Upper lobe of left lung (tissue), 4 donors: ENCODE measurements at regions not wholly inside any gene's neighbourhood (a gene's known extent, or its start where the extent isn't known, plus 50 kb on each side); places are given as distances from the start of the nearest gene placed in this dataset.

Experiments
- CTCF ChIP-seq, 6 experiments: fragments of 450-650 bp in 4 of 6; fragments of 200-600 bp in 2 of 6; sonication (generic) in 2 of 6; IDR thresholded peaks; one replicate each; pipeline ENCODE4 v1.5.1; 2016 to 2019; ENCODE audit warnings: antibody characterized with exemption in 6 of 6
- EP300 ChIP-seq, 4 donors: sonication (generic); formaldehyde crosslinking; IDR thresholded peaks; one replicate each; pipeline ENCODE4 v1.5.1; 2017; ENCODE audit warnings: antibody characterized with exemption in 4 of 4, control low read depth in 2 of 4
- POLR2A ChIP-seq, 4 donors: fragments of 450-650 bp; IDR thresholded peaks; one replicate each; pipeline ENCODE4 v1.5.1; 2016 to 2017; ENCODE audit warnings: antibody characterized with exemption in 4 of 4, mild to moderate bottlenecking in 2 of 4
- POLR2AphosphoS5 ChIP-seq, 2 donors: sonication (generic); formaldehyde crosslinking; IDR thresholded peaks; one replicate each; pipeline ENCODE4 v1.5.1; 2017; ENCODE audit warnings: antibody characterized with exemption in 2 of 2

- TF ChIP-seq POLR2AphosphoS5 (IDR thresholded peaks at IDR 0.05) (no peak), POLR2A (IDR thresholded peaks at IDR 0.05) (no peak), CTCF (IDR thresholded peaks at IDR 0.05) (no peak), EP300 (IDR thresholded peaks at IDR 0.05) (no peak)
Measured at GRCh38 chr2:13001408-13001807, 284.7 kb downstream of the TRIB2 start.
